Body of pancreas (tissue), 4 donors: ENCODE measurements at regions not wholly inside any gene's neighbourhood (a gene's known extent, or its start where the extent isn't known, plus 50 kb on each side); places are given as distances from the start of the nearest gene placed in this dataset.

ENCODE experiments used
- CTCF ChIP-seq, 7 experiments: fragments of 450-650 bp in 4 of 7; fragments of 200-600 bp in 3 of 7; sonication (generic) in 3 of 7; IDR thresholded peaks; one replicate each; pipeline ENCODE4 v1.5.1; 2016 to 2019; ENCODE audit warnings: antibody characterized with exemption in 7 of 7
- POLR2A ChIP-seq, 3 donors: fragments of 450-650 bp; IDR thresholded peaks; one replicate each; pipeline ENCODE4 v1.6.1; 2016; ENCODE audit warnings: antibody characterized with exemption in 3 of 3, mild to moderate bottlenecking in 2 of 3

GRCh38 chr3:180408654-180409053 lies 193.3 kb upstream of the TTC14 start:
- TF ChIP-seq POLR2A (IDR thresholded peaks at IDR 0.05) (no peak), CTCF (IDR thresholded peaks at IDR 0.05) (no peak)
